Thyroid gland (tissue), 4 donors: ENCODE measurements at regions not wholly inside any gene's neighbourhood (a gene's known extent, or its start where the extent isn't known, plus 50 kb on each side); places are given as distances from the start of the nearest gene placed in this dataset.

Experiments used
- DNase-seq, 2 donors: peaks; one replicate each; pipeline ENCODE4 v3.0.0-alpha.2; 2019
- H3K27ac ChIP-seq, 3 donors: fragments of 200-600 bp; sonication (generic); 1 replicate in 2 of 3; 2 replicates in 1 of 3; pipeline ENCODE4 v1.5.1; 2016 to 2019; ENCODE audit warnings: mild to moderate bottlenecking in 1 of 3, moderate library complexity in 1 of 3
- H3K27me3 ChIP-seq: fragments of 200-600 bp; sonication (generic); one replicate; pipeline ENCODE4 v1.5.1; 2019
- H3K36me3 ChIP-seq, 2 donors: fragments of 200-600 bp; sonication (generic); one replicate each; pipeline ENCODE4 v1.5.1; 2016 to 2019
- H3K4me1 ChIP-seq, 2 donors: fragments of 200-600 bp; sonication (generic); one replicate each; pipeline ENCODE4 v1.5.1; 2017 to 2019
- H3K4me3 ChIP-seq, 3 donors: fragments of 200-600 bp; sonication (generic); replicated peaks in 1 of 3; 1 replicate in 2 of 3; 2 replicates in 1 of 3; pipeline ENCODE4 v1.5.1; 2016; ENCODE audit warnings: mild to moderate bottlenecking in 1 of 3
- H3K9me3 ChIP-seq: fragments of 200-600 bp; sonication (generic); one replicate; pipeline ENCODE4 v1.5.1; 2017
- POLR2A ChIP-seq, 2 donors: fragments of 450-650 bp; IDR thresholded peaks; one replicate each; pipeline ENCODE4 v1.6.1; 2017; ENCODE audit warnings: antibody characterized with exemption in 2 of 2, mild to moderate bottlenecking in 2 of 2, moderate library complexity in 1 of 2
- WGBS, 2 donors: methylation state at CpG; one replicate each; pipeline ENCODE4 v1.1.5; 2017; 5-methylcytosine and 5-hydroxymethylcytosine counted together
- intact Hi-C: fragments of 100-400 bp; cut with DNase I; formaldehyde crosslinking; loops from one replicate; pipeline ENCODE4 v1.15.1; 2023
- TF ChIP-seq, protein P1 (sequence below), 6 experiments: fragments of 200-600 bp in 3 of 6; fragments of 450-650 bp in 3 of 6; sonication (generic) in 3 of 6; IDR thresholded peaks; one replicate each; pipeline ENCODE4 v1.5.1; 2016 to 2019; ENCODE audit warnings: antibody characterized with exemption in 6 of 6, mild to moderate bottlenecking in 2 of 6, inconsistent platforms in 1 of 6, moderate library complexity in 1 of 6

DNA sequence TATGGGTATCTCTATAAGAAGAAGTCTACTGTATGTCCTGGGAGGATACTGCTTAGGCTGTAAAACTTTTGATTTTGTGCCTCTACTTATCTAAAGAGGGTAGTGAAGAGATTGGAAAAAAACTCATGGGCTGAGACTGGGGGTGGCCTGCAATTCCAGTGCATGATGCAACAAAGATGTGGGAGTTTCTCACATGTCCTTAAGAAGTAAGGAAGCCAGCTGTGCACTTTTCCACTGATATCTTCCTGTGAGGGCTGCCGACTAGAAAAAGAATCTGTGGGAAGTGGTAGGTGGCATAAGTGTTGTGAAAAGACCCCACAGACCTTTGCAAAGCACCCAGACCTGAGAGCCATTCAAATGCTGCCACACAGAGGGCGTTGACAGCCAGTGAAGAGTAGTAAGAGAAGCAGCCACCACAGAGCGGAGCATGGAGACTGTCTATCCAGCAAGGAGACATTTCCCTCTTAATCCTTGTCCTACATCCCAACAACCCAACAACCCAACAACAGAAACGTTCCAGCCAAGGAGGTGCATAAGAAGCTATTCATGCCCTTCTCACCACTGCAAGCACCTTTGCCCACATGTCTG, 65.1 kb downstream of the PFDN4 start:
- Histone ChIP-seq H3K36me3 (no peaks in the 10 kb centered on the region), H3K27me3 (no peaks in the 10 kb centered on the region), H3K4me1 (no peaks in the 10 kb centered on the region), H3K27ac (no peak overlapping the region), H3K9me3 (no peaks in the 10 kb centered on the region), H3K4me3 (no peak overlapping the region)
- DNase-seq: no peak
- intact Hi-C loops: no loop called here
- no peak for TF ChIP-seq POLR2A (IDR thresholded peaks at IDR 0.05)
- TF ChIP-seq, protein P1, sequence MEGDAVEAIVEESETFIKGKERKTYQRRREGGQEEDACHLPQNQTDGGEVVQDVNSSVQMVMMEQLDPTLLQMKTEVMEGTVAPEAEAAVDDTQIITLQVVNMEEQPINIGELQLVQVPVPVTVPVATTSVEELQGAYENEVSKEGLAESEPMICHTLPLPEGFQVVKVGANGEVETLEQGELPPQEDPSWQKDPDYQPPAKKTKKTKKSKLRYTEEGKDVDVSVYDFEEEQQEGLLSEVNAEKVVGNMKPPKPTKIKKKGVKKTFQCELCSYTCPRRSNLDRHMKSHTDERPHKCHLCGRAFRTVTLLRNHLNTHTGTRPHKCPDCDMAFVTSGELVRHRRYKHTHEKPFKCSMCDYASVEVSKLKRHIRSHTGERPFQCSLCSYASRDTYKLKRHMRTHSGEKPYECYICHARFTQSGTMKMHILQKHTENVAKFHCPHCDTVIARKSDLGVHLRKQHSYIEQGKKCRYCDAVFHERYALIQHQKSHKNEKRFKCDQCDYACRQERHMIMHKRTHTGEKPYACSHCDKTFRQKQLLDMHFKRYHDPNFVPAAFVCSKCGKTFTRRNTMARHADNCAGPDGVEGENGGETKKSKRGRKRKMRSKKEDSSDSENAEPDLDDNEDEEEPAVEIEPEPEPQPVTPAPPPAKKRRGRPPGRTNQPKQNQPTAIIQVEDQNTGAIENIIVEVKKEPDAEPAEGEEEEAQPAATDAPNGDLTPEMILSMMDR (IDR thresholded peaks at IDR 0.05): no peak
- WGBS, 2 donors: 68 to 73% methylated on average over 4 of the region's 4 CpGs

DNA sequence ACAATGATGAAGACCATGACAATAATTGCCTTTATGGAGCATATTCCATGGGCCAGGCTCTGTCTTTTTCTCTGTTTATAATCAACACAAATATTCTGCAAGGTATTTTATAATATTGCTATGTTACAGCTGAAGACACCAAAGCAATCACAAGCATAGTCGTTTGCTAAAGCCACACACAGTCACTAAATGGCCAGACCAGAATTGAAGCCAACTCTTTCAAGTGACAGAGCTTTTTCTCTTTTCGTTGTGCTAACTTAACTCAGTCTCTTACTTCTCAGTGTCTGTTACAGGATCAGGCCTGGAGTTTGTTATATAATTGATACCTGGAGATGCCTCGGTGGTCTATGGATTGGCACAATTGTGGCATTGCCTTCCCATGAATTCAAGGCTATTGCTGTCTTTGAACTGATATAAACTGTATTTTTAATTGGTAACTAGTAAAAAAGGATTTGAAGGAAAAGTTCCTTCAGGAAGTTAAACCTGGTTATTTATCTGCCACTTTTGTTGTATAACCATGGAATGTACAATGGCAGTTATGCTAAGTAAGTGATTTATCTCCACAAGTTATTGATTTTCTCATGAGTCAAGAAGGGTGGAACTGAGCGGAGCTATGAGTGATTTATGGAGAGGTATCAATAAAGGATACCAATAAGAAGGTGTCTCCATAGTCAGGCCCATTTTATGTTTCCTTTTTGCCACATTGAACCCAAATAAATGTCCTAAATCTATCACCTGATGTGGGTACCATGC, 67.6 kb downstream of the PFDN4 start:
- DNase-seq: no peak
- Histone ChIP-seq H3K9me3 (no peaks in the 10 kb centered on the region), H3K4me3 (no peak overlapping the region), H3K27ac (no peak overlapping the region), H3K36me3 (no peaks in the 10 kb centered on the region), H3K4me1 (no peaks in the 10 kb centered on the region), H3K27me3 (no peaks in the 10 kb centered on the region)
- TF ChIP-seq POLR2A (IDR thresholded peaks at IDR 0.05): no peak
- TF ChIP-seq, protein P1 (IDR thresholded peaks at IDR 0.05): no peak
- intact Hi-C loops: no loop called here
- WGBS, 2 donors: 83 to 89% methylated on average over 4 of the region's 4 CpGs

DNA sequence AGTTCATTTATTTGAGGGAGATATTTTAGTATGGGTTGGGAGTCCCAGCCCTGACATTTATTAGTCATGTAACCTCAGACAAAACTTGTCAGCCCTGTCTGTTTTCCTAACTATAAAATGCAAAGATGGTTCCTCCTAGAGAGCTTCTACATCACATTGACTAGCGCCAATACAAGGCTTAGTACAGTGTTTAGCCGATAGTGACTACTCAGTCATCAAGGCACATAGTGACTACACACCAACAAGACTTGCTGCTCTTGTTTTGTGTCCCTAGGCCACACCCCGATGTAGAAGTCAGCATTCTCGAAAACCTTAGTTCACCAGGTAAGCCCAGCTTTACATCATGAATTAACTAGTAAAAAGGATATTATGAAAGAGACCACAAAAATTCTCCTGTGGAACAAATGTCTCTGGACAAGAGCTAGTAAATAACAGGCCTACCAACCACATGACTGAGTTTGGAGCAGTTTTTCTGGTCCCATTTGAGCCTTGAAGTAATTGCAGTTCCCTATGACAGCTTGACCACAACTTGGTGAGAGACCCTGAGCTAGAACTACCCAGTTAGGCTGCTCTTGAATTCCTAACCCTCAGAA, 68.8 kb downstream of the PFDN4 start:
- Histone ChIP-seq H3K27me3 (no peaks in the 10 kb centered on the region), H3K9me3 (no peaks in the 10 kb centered on the region), H3K4me3 (no peak overlapping the region), H3K27ac (no peak overlapping the region), H3K4me1 (no peaks in the 10 kb centered on the region), H3K36me3 (no peaks in the 10 kb centered on the region)
- no peak for TF ChIP-seq POLR2A (IDR thresholded peaks at IDR 0.05)
- TF ChIP-seq, protein P1 (IDR thresholded peaks at IDR 0.05): no peak
- WGBS, 2 donors: 97 to 98% methylated on average over 4 of the region's 4 CpGs
- intact Hi-C loops: no loop called here
- DNase-seq: no peak

DNA sequence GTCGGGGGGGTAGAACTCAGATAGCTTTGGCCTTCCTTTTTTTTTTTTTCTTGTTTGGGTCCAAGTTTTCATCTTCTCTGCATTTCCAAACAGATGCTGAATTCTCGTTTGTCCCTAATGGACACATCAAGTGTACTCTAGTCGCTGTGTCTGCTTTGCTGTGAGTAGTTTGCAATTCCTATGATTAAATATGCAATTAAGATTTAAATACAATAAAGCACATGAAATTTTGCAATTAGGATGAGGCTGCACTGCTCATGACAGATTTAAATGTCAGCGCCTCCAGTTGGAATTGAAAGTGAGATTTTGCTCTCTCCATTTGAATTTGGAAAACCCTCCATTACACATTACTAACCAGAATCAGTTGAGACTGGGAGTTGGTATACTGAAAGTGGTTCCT, 70.4 kb downstream of the PFDN4 start:
- intact Hi-C loops: no loop called here
- no peak for TF ChIP-seq POLR2A (IDR thresholded peaks at IDR 0.05)
- TF ChIP-seq, protein P1 (IDR thresholded peaks at IDR 0.05): no peak
- 77 to 85% methylated on average over 4 of the region's 4 CpGs for WGBS, 2 donors
- no peaks in the 10 kb centered on the region for H3K36me3 ChIP-seq
- DNase-seq: no peak
- H3K27me3 ChIP-seq: no peaks in the 10 kb centered on the region
- H3K4me1 ChIP-seq: no peaks in the 10 kb centered on the region
- no peak overlapping the region for H3K27ac ChIP-seq
- no peaks in the 10 kb centered on the region for H3K9me3 ChIP-seq
- no peak overlapping the region for H3K4me3 ChIP-seq

DNA sequence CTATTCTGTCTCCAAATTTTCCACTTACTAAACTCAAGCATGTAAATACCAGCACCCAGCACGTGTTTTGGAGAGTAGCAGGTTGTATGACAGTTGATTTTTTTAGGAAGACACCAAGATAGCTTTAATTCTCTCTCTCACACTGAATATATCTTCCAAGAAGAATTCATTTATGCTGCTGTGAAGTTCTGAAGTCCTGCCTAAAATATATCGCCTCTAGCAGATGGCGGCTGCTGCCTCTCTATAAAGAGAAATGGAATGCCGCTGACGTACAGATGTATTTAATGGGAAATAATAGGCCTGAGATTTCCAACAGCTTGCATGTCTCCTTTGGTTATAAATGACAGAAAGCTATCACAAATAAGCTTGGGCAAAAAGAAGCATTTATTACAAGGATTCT, 74.7 kb downstream of the PFDN4 start:
- intact Hi-C loops: no loop called here
- no peaks in the 10 kb centered on the region for H3K9me3 ChIP-seq
- H3K27ac ChIP-seq: no peak overlapping the region
- no peak overlapping the region for H3K4me3 ChIP-seq
- H3K4me1 ChIP-seq: no peaks in the 10 kb centered on the region
- WGBS, 2 donors: 88 to 91% methylated on average over 5 of the region's 5 CpGs
- no peak for DNase-seq
- no peaks in the 10 kb centered on the region for H3K36me3 ChIP-seq
- no peaks in the 10 kb centered on the region for H3K27me3 ChIP-seq
- TF ChIP-seq, protein P1 (IDR thresholded peaks at IDR 0.05): no peak
- TF ChIP-seq POLR2A (IDR thresholded peaks at IDR 0.05): no peak
